NCI-H2227 treated with DMSO at 0.1 percent for 48 hours (cell line): ENCODE measurements at regions not wholly inside any gene's neighbourhood (a gene's known extent, or its start where the extent isn't known, plus 50 kb on each side); places are given as distances from the start of the nearest gene placed in this dataset.
"Not testable (repeated sequence)": the region's sequence is repeated elsewhere in the genome, so short reads cannot be mapped to it uniquely, and the experiment has no call there.

ENCODE experiments used
- DNase-seq: peaks from one replicate; lab custom pipeline; 2025; lab: John Stamatoyannopoulos, UW

DNA sequence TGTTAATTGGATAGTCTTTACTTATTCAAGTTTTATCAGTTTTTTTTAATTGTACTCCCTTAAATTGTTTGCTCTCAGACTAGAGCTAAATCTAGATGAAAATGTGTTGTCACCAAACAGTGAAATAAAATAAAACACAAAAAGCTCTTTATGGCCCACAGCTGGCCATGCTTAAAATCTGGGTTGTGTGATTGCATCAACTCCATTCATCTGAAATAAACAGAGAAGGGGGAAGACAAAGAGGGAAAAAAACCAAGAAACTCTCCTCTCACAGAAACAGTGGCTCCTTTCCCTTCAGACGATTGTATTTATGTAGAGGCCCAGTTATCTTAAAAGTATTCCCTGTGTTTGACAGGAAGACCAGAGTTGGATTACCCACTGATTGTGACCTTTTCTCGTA, 422.4 kb downstream of the IRX1 start:
- no peak for DNase-seq

DNA sequence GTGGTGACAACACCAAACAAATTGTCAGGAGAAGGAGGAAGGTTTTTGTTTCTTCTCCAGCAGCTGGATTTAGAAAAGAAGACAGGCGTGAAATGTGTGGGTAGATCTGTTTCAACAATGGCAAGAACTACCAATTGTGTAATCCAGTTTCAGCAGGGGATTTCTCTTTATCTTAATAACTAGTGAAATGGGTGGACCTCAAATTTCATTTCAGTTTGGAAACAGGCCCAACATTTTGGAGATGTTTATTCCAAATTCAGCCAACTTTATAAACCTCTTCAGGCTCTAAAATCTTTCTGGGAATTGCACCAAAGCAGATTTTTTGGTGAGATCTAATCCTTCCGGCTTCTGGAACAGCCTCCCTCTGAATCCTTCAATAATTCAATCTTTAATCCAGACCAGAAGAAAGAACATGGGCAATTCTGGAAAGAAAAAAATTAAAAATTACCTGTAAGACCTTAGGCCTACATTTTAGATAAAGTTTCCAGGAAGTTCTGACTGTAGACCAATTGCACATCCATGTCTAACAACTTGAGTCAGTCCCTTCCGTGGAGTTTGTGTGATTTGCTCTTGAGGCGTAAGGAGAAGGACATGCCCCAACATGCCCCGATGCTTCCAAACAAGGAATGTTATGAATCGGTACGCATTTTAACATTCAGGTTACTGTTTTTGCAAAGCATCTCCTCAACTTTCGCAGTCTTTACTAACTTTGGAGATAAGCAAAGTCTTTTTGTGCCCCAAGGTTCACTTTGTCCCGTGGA, 423.6 kb downstream of the IRX1 start:
- no peak for DNase-seq

DNA sequence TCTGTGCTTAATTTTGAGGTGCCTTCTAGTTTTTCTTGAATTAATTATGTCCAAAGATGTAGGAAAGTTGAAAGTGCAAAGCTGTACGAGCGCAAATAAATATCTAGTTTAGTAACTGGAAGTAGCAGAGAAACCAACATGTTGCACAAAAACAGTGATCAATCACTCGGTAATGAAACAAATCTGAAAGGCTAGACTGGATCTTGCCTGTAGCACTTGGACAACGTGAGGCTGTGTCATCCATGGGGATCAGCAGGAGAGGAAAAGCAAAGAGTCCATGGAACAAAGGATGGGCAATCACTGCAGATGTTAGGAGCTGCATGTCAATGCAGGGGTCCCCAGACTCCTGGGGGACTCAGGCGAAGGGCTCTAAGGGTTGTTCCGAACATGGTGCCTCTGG, 424.2 kb downstream of the IRX1 start:
- DNase-seq, result no peak

DNA sequence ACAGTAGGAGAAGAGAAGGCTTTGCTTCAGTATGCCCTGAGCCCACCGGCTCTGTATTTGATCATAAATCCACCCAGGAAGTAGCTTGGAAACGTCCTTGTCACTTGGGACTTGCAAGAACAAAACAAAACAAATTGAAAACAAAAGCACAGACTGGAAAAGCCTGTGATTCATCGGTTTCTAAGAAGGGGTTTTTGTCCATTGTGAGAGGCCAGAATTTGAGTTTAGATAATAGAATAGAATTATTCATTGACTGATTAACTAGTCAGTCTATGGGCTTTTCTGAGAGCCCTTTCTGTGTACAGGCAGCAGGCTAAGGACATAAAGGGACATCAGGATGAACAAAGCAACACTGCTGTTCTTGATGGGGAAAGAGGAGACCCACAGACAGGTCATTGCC, 424.8 kb downstream of the IRX1 start:
- no peak for DNase-seq

DNA sequence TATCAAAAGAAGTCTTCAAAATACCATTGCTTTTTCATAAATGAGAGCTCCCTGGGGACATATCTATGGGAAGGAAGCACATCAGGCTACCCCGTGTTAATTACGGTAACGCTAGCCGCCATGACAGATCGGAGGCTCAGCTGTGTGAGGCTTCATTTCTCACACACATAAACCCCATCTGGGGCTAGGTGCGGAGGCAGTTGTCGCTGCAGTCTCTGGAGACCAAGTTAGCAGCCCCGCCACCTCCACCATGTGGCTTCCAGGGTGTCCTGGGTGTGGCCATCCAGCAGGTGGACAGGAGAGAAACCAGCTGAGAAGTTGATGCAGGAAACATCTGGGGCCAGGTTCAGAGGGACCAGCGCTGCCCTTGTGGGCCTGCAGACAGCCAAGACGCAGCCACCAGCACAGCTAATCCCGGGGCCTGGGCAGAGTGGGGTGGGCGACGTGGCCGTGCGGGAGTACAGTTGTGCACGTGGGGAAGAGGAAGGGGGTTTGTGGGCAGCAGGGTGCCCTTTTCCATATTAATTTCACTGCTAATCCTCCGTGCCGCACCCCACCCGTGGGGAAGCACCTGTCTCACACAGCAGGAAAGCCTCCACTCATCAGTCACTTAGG, 426.5 kb downstream of the IRX1 start:
- DNase-seq, result no peak

DNA sequence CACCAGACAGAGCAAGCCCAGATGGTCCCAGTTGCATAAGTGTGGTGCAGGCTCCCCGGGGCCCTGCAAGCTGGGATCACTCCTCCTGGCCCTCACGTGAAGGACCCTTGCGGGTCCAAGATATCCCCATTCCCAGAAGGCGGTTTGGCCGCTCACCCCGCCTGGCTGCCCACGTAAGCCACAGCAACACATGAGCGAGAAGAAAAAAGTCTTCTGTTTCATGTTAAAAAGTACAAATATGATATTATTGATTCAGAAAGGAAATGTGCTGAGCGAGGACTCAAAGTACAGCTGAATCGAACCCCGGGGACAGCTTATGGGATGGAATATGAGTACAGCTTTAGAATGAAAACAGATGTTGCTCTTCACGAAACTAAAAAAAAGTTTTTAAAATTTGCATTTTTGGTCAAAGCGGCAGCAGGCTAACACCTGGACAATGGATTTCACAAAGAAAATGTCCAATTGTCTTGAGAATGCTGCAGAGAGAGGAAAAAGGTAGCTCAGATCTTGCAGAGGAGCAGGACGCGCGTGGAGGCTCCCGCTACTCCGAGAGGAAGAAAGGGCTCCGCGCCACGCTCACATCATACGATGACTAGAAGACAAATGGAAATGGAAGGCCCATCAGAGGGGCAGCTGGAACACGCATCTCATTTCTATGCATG, 427.6 kb downstream of the IRX1 start:
- no peak for DNase-seq

DNA sequence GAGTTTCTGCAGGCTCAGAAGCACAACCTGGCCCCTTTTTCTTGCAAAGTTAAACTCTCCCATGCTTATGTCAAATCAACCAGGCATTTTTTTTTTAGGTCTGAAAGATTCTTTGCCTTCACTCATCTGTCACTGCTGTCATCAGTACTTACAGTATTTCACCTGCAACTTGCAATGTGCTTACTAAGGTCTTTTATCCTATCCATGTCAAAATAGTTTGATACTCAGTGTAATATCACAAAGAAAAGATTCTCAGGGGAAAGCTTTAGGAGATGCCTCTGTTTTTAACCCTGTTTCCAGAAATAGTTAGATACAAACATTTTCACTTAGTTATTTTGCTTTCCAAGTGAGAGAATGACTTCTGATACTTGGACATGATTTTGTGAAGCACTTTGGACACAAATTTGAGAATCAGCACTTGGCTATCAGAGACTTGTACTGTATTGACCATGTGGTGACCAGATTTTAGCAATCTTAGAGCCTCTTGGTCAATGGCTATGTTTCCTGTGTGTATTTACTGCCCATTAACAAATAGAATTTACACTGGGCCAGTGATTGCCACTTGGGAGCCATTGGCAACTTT, 428.2 kb downstream of the IRX1 start:
- DNase-seq, result no peak

DNA sequence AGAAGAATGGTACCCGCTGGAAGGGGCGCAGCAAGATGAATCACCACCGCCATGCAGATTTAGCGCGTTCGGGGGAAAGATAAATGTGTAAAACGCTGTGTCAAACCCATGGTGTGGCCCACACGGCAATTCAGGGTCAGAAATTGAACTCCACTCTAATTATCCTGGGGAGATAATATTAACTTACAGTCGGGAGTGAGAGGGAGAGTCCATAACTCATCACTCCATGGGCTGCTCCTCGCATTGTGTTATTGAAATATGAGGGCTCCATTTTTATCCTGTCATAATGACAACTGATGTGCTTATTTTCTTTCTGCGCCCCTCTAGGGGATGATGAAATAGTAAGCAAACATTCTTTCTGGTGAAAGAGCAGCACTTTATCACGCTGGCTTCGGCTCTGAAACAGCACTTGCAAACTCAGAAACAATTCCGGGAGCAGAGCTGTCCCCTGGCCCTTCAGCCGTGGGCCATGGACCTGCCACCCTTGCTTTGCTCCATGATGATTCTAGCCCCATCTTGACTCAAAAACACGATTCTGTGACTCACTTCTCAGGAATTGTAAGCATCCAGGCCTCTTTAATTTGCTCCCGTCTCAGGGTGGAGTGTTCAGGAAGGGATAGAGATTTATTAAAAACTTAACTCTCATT, 431.6 kb downstream of the IRX1 start:
- peak; percentile 47 for DNase-seq

DNA sequence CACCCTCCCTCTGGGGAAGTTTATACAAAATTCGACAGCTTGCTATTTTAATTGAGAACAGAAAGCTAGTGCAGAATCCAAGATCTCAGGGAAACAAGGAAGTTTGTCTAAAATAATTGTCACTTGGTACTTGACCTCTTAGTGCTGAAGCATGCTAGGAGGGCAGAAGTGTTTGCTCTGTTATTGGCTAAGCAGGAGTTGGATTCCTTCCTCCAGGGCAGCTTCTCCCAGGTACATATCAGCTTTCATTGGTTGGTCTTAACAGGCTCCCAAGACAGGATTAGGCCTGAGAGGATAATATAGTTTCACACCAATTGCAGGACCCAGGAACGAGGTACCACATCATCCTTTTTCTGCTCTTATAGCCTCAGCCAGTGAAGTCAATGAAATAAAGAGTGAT, 432.8 kb downstream of the IRX1 start:
- no peak for DNase-seq

DNA sequence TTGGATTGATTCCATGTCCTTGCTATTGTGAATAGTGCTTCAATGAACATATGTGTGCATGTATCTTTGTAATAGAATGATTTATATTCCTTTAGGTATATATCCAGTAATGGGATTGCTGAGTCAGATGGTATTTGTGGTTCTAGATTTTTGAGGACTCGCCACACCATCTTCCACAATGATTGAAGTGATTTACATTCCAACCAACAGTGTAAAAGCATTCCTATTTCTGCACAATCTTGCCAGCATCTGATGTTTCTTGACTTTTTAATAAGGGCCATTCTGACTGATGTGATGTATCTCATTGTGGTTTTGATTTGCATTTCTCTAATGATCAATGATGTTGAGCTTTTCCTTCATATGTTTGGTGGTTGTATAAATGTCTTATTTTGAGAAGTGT, 437.9 kb downstream of the IRX1 start:
- DNase-seq, result not testable (repeated sequence)

DNA sequence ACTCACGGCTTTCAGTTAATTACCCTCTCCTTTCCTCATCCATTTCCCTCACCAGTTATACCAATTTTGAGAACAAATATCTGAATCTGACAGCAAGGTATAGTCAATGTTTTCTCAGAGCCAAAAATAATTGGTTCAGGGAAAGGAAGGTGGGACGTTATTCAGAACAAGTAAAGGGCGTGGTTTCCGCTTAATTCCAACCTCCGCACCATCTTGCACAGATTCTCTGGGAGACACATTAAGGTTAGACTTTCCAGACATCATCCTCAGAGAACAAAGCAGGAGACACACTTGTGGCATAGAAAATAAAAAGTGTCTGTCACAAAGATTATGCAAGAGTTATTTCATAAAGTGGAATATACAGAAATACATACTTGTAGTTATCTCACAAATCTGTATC, 441.2 kb downstream of the IRX1 start:
- DNase-seq, result no peak

DNA sequence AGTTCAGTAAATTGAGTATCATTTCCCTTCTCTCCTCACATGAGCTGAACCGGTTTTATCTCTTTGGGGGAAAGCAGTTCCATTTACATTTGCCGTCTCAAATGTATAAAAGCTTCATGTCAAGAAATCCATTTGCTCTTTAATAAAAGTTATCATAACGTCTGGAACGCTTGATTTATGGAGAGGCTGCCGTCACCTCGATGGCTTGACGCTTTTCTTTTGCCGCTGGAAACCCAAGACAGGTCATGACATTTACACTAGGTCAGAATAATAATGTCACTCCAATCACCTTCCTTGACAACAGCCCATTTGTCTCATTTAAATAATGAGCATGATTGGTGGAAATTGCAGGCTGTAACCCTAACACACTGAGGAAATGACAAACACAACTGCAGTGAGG, 443.4 kb downstream of the IRX1 start:
- no peak for DNase-seq

DNA sequence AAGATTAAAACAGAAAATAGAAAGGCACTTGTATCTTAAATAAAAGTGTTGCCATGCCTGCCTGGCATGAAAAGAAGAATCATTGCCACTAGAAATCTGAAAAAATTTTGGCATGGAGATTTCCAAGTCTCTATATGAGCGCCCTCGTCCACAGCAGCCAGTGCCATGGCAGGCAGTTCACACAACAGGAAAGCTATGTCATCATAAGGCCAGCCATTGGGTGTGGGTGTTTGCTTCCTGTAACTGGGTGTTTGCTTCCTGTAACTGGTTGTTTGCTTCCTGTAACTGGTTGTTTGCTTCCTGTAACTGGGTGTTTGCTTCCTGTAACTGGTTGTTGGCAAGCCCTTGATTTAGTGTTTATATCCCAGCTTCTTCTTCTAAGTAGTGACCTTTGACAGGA, 446.7 kb downstream of the IRX1 start:
- no peak for DNase-seq

DNA sequence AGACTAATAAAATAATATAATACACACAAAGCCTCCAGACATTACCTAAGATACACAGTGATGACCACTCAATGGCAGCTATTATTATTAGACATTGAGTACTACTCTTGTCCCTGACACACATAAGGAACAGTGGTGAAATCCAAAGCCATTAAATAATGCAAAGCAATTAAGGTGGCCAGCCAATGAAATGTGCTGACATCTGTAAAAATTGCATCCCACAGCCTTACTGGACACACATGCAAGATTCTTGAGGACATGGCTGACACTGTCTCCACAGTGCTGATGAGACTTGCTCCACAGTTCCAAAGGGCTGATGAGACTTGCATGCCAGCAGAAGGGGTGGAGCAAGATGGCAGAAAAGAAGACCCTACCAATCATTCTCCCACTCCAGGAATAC, 447.5 kb downstream of the IRX1 start:
- DNase-seq, result no peak

DNA sequence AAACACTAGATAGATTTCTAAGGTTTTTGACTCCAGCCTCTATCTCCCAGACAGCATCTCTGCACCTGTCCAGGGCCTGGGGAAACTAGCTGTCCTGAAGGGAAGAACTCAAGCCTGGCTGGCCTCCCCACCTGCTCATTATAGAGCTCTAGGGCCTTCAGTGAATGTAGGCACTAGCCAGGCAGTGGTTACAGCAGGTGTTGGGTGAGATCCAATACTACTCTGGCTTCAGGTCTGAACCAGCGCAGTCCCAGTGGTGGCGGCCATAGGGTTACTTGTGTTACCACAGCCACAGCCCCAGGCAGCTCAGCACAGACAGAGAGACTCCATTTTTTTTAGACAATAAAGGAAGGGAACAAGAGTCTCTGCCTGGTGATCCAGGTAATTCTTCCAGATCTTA, 449.2 kb downstream of the IRX1 start:
- DNase-seq, result no peak

DNA sequence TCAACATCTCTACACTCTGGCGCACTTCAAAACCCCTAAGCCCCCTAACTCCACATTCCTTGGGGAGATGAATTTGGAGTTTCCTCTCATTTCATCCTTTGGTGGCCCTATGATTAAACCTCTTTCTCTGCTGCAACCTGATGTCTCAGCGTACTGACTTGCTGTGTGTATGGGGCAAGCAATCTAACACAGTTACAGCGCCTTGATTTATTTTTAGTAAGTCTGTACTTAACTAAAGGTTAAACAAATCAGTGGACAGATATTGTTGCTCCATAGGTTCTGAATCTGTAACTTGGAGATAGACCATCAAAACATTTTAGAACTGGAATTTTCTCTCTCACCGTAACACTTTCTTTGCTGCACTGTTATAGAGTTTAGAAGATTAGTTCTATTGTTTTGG, 452.8 kb downstream of the IRX1 start:
- DNase-seq, result no peak

DNA sequence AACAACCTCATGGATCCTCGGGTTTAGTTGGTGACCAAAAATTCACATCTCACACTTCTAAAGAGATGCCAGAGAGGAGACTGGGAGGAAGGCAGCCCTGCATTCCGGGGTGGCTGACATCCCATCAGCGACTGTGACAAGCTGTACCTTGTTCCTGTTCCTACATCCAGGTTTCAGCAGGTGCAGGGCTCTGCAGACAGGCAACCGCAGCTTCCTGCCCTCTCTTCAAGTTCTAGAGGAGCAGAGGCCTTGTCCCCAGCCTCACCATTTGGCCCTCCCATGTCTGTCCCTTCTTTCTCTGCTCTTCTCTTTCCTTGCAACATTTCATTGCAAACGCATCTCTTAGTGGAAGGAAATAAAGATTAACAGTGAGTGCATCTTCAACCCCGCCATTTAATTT, 454.6 kb downstream of the IRX1 start:
- DNase-seq, result no peak

DNA sequence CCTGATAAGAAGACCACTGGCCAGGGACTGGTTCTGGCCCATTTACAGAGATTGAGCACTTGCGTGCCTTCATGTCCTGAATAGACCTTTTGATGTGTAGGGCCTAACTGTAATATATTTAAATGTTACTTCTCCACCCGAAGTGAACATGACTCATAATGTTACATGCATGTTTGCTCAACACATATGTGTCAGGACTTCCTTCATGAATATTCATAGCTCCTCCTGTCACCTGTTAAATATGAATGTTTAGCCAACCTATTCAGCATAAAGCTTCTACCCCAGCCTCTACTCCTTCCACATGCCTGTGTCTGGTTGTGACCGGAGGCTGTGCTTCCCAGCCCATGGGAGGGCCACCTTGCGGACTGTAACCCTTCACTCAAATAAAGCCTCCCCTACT, 457.5 kb downstream of the IRX1 start:
- no peak for DNase-seq

DNA sequence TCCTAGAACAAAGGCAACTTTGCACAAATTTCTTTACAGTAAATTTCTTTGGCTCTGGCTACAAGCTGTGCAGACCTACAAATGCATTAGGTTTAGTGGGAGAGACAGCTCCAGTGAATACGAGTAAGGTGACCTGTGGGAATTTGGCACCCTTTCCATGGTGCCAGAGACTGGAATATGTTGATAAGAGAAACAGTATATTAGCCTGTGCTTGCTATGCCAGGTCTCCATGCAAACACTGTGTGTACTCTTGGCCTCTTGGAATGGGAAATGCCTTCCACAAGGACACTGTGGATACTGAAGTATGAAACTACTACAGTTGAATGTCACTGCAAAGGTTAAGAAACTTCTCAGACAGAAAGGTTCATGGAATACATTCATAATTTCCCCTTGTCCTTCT, 458.5 kb downstream of the IRX1 start:
- no peak for DNase-seq

DNA sequence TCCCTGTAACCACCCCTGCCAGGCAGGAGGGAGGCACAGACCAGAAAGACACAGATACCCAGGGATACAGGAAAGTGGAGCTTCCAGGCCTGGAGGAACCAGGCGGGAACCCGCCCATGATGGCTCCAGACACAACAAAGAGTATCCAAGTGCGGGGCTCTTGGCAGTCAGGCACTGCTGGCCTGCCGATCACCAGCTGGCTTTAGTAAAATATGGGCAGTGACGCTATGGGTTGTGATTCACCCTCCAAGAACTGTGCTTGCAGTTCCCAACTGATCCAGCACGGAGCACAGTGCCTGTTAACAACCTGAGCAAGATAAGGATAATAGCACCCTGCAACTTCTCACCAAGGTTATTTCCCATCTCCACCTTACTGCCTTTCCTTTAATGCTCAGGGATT, 463.3 kb downstream of the IRX1 start:
- DNase-seq, result no peak

DNA sequence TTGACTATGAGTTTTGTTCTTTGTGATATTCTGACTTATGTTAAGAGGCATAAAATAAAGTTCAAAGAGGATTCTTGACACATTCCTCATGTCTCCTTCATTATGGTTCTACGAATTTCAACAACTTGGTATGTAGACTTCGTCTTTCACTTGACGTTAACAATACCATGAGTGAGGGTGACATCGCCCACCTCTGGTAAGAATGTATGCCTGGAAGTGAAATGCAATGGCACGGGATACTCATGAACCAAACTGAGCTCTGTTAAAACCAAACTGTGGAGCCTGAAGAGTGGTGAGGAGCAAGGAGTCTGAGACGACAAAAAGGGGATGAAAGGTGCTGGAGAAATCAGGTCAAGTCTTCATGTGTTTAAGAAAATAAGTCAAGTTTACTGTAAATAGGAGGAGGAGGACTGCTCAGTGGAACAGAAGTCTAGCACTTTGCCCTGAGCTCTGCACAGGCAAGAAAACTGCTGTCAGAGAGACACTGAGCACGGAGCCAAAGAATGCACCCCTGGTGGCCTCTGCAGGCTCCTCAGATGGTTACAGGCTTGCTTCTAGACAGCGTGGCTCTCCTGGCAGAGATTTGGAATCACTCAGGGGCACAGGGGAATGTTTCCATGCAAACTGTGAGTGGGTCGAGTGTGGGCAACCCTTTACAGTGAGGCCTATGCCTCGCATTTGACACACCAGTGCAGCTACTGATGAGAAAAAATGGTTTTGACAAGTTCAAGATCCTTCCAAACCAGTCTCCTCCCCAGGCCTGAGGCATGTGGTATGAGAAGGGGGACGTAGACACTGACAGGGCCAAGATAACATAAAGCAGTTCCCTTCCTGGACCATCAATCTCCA, 470.1 kb downstream of the IRX1 start:
- no peak for DNase-seq

DNA sequence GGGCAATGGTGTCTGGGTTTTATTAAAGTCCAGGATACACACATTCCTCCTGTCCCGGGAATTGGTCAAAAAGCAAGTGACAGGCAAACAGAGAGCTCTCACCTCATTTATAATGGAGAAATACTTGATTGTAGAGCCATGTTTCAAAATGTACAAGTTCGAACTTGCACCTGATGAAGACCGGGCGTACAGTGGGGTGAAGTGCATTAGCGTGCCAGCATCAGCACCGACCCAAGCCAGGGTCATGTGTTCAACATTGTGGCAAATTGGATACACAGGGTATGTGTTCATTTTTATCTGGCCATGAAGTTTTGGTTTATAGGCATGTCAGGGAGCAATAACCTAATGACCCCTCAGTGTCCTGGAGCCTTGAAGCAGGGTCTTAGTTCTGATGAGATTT, 472.5 kb downstream of the IRX1 start:
- no peak for DNase-seq
